HG02970 (cell line): ENCODE measurements at regions not wholly inside any gene's neighbourhood (a gene's known extent, or its start where the extent isn't known, plus 50 kb on each side); places are given as distances from the start of the nearest gene placed in this dataset.

Source experiments
- ATAC-seq: cut with Tn5 transposase; IDR thresholded peaks from one replicate; pipeline ENCODE4 v1.9.1; 2021; ENCODE audit warnings: mild to moderate bottlenecking, moderate library complexity, moderate number of reproducible peaks; ENCODE audit not compliant: unreplicated experiment, low FRiP score

DNA sequence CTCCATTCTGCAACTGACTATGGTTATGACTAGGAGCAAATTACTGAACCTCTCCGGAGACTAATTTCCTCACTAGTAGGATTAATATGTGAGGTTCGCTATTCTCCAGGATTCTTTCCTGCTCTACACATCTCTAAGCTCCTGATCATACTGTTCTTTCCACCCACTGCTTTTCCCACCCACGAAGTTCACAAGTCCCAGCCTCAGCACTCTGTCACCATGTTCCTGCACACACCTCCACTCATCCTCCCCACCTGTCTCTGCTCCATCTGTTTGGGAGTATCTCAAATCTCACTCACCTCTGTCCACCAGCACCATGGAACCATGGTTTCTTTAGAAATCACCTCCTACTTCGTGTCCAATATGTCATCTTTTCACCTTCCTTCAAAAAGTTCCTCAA lies 185.3 kb downstream of the LRATD1 start:
- ATAC-seq, result no peak

DNA sequence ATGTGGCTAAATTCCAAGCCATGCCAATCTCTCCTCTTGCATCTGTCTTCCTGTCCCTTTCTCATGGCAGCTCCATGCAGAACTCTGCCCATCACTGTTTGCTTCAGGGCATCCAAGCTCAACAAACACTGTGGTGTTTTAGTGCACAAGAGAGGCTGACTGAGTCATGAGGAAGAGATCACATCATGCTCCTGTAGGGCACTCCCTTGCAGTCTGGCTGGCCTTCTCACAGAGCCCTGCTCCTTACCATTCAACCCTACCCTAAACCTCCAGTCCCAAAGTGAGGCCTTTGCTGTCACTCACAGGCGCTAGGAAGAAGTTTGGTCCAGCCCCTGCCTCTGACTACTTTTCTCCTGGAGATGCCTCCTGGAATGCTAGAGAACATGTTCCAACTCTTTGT lies 194.0 kb downstream of the LRATD1 start:
- no peak for ATAC-seq

GRCh38 chr2:14827226-14828023 lies 194.9 kb downstream of the LRATD1 start:
- ATAC-seq, result no peak

DNA sequence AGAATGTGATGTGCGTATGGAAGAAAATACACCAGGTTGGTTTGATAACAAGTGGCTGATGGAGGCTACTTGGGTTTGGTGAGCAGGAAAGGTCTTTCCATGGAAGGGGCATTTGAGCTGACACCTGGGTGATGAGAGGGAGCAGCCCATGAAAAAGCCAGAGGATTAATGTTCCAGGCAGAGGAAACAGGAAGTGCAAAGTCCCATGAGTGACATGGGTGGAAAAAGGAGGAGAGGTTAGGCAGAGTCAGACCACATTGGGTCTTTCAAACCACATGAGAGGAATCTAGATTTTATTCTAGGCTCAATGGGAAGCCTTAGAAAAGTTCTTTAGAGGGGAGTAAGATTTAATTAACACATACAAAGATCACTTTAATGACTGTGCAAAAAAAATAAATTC lies 195.7 kb downstream of the LRATD1 start:
- no peak for ATAC-seq

DNA sequence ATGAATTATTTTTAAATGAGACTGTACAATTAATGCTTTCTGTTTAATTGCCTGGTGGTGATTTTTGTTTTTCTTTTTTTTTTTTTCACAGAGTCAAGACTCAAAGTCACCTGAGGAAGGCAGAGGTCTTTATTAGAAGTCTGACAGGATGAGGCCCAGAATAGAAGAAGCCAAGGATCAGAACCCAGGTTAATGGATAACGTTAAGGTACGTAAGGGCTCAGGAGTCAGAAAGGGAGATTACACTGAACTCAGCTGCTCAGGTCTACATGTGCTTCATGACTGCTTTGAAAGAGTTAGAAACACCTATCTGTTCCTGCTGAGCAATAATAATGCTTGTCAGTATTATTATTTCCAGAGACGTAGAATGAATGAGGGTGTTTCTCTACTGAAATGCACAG lies 196.5 kb downstream of the LRATD1 start:
- no peak for ATAC-seq

DNA sequence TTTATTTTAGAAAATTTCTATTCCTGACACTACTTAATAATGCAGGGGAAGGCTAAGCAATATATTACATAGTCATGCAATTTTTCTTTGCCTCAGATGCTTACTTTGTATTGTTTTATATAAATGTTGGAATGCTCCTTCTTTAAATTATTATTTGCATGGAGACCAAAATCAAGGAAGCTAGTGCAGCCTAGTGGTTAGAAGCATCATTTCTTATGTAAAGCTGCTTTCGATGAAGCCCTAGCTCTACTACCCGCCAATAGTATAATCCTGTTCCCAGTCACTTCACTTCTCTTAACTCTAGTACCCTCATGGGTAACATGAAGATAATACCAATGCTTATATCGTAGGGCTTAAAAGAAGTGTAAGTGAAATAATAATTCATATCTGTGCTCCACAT lies 198.9 kb downstream of the LRATD1 start:
- ATAC-seq, result no peak

DNA sequence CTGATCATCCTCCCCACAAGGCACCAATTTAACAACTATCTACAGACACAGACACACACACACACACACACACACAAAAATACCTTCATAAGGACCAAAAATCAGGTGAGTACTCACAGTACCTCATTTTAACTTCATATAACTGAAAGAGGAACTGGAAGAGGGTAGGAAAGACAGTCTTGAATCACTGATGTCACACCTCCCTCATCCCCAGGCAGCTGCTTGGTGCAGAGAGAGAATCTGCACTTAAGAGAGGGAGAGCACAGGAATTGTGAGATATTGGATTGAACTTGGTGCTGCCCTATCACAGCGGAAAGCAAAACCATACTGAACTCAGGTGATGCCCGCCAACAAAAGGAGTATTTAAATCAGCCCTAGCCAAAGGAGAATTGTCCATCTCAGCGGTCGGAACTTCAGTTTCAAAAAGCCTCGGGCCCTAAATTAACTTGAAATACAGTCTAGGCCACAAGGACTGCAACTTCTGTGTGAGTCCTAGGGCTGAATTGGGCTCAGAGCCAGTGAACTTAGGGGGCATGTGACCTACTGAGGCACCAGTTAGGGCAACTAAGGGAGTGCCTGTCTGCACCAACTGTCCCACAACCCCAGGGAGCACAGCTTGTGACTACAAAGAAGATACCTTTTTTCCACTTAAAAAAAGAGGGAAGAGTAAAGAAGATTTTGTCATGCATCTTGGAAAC lies 211.1 kb downstream of the LRATD1 start:
- ATAC-seq, result no peak

DNA sequence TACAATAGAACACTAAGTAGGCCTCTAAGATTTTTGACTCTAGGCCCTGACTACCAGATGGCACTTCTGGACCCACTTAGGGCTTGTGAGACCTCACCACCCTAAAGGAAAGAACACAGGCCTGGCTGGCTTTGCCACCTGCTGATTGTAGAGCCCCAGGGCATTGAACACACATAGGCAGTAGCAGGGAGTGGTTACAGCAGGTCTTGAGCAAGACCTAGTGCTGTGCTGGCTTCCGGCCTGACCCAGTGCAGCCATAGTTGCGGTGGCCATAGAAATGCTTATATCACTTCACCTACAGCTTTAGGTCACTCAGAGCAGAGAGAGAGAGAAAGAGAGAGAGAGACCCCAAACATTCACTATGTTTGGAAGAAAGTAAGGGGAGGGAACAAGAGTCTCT lies 223.2 kb downstream of the LRATD1 start:
- no peak for ATAC-seq

- no peak for ATAC-seq
Measured at GRCh38 chr2:14861181-14861580, 228.7 kb downstream of the LRATD1 start.

GRCh38 chr2:14866736-14867352 lies 234.3 kb downstream of the LRATD1 start:
- no peak for ATAC-seq

GRCh38 chr2:14867853-14868252 lies 235.3 kb downstream of the LRATD1 start:
- ATAC-seq, result no peak

DNA sequence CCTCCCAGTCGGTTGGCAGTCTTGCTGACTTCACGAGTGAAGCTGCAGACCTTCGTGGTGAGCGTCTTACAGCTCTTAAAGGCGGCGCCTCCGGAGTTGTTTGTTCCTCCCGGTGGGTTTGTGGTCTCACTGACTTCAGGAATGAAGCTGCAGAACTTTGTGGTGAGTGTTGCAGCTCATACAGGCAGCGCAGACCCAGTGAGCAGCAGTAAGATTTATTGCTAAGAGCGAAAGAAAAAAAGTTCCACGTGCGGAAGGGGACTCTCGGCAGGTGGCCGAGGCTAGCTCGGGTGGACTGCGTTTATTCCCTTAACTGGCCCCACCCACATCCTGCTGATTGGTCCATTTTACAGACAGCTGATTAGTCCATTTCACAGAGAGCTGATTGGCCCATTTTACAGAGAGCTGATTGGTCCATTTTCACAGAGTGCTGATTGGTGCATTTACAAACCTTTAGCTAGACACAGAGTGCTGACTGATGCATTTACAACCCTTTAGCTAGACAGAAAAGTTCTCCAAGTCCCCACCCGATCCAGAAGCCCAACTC lies 240.3 kb downstream of the LRATD1 start:
- no peak for ATAC-seq

DNA sequence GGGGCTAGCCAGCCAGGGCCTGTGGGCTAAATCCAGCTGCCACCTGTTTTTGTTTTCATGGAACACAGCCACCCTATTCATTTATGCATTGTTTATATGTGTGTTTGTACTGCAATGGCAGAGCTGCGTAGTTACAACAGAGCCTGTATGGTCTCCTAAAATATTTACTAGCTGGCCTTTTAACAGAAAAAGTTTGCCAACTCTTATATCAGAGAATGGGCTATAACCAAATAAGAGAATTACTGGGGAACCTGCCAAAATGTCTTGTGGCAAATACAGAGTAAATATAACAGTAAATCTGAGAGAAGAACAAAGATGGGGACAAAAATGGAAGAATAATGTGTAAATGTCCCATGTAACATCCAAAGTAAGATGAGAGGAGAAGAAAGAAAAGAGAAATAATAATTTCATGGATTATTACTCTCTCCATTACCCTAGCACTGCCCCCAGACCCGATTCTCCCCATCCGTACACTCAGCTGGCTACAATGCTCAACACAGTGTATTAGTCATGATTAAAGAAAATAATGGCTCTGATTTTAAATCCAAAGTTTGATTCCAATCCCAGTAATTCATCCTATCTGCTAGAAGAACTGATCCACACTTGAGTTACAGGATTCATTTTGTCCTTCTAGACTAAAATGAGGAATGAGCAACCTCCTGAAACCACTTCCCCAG lies 249.3 kb downstream of the LRATD1 start:
- no peak for ATAC-seq

- no peak for ATAC-seq
Measured at GRCh38 chr2:14884651-14885050, 252.1 kb downstream of the LRATD1 start.

DNA sequence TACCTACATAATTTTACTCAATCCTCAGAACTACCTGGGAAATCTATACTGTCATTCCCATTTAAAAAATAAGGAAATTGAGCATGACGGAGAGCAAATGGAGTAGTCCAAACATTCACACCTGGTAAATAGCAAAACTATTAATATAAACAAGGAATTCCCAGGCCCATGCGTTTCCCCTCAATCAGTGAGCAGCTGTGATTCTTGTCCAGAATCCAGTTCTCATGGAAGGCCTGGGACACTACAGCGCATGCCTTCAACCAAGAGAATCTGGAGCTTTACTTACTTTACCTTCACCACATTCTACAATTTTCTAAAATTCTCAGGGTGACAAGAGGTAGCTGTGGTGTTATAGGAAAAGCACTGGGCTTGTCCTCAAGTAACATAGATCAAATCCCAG lies 259.0 kb downstream of the LRATD1 start:
- no peak for ATAC-seq

GRCh38 chr2:14896330-14897030 lies 264.0 kb downstream of the LRATD1 start:
- no peak for ATAC-seq

DNA sequence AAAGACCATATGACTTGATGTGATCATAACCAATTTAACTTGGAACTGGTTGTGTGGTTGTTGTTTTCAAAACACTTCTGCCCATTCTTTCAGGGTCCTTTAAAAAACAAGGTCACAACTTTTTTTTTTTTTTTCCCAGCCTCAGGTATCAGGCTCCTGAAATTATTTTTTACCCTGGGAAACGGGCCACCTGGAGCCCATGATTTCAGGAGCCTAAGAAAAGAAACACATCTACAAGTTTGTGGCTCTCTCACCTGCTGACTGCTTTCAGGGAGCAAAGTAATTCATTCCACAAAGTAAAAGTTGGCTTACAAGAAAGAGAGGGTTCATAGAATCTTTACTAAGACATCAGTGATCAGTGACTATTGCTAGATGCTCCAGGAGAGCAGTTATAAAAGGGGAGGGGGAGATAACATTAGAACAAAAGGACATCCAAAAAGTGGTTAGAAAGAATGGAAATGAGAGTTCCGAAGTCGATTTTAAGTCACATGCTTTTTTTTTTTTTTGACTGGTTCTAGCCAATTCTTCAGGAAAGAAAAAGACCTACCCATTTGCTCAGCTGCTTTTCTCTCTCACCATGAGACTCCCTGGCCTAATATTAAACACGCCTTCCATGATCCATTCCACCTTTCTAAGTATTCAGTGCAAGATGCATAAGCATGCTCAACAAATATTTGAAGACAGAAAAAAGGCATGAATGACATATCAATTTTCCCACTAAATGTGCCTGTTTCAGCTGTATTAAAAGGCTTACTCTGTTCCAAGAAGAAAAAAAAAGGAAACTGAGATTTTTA lies 267.3 kb downstream of the LRATD1 start:
- no peak for ATAC-seq

- ATAC-seq, result no peak
Measured at GRCh38 chr2:14901737-14902136, 269.2 kb downstream of the LRATD1 start.

GRCh38 chr2:14902953-14903352 lies 270.4 kb downstream of the LRATD1 start:
- ATAC-seq, result no peak
